ENCODE measurements at regions not wholly inside any gene's neighbourhood (a gene's known extent, or its start where the extent isn't known, plus 50 kb on each side); places are given as distances from the start of the nearest gene placed in this dataset.
"Not testable (repeated sequence)": the region's sequence is repeated elsewhere in the genome, so short reads cannot be mapped to it uniquely, and the experiment has no call there.

GRCh38 chr6:112640891-112641290, 293.8 kb downstream of the RFPL4B start:
- DNase-seq: no peak

- DNase-seq: no peak
Measured at GRCh38 chr6:112649853-112650252, 302.7 kb downstream of the RFPL4B start.

- peak in 24 of 56 donors; percentile 1 to 54 (median 10) for DNase-seq
Measured at GRCh38 chr6:112651239-112651638, 304.1 kb downstream of the RFPL4B start.

DNA sequence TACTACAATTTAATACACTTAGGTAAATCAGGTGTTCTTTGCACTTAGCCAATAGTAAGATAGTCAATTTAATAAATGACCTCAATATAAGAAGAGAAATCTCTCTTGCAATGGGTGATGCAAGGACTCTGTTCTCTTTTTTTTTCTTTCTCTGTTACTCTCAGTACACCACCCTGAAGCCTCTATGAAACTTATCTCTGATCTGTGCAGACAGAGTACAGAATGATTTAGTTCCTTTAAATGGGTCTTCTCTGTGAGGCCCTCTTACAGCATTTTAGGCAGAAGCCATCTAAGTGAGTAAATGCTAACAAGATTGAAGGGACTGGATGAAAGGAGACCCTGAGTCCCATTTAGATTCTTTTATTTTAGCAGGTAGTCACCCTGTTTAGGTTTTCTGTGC, 312.8 kb downstream of the RFPL4B start:
- DNase-seq: no peak

DNA sequence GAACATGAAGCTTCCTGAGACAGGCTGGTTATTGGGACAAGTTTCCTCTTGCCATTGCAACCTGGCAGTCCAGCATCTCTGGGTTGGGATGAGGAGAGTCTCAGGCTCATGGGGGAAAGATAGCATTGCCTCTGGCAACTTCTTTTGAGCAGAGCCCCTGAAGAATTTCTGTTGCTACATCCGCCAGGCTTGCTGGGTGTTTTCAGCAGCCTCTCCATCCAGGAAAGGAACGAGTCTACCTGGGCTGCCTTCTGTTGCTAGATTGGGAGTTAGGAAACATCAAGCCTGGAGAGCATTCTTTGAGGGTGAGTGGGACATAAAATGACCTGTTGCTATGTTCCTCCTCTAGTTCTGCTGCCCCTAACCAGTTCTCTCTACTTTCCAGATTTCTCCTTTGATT, 313.5 kb downstream of the RFPL4B start:
- DNase-seq: no peak

- no peak for DNase-seq
Measured at GRCh38 chr6:112663698-112664097, 316.6 kb downstream of the RFPL4B start.

DNA sequence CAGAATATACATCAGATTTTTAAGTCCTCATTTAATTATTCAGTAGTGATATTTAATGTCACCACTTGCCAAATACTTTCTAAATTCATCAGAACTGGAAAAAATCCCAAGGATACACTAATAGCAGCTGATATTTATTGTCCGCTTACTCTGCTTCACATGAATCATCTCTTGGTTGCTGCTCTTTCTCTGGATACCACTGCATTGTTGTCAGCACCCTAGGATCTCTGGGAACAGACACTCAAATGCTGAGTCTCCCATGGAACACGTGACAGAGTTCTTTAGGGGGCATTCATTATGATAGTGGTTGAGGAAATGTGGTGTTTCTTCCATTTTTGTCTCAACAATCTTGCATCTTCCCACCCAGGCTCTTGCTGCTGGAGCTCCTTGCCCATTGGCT, 318.0 kb downstream of the RFPL4B start:
- no peak for DNase-seq

GRCh38 chr6:112665815-112666214, 318.7 kb downstream of the RFPL4B start:
- DNase-seq: no peak

- no peak for DNase-seq
Measured at GRCh38 chr6:112667427-112667826, 320.3 kb downstream of the RFPL4B start.

GRCh38 chr6:112680091-112680490, 333.0 kb downstream of the RFPL4B start:
- DNase-seq: no peak

DNA sequence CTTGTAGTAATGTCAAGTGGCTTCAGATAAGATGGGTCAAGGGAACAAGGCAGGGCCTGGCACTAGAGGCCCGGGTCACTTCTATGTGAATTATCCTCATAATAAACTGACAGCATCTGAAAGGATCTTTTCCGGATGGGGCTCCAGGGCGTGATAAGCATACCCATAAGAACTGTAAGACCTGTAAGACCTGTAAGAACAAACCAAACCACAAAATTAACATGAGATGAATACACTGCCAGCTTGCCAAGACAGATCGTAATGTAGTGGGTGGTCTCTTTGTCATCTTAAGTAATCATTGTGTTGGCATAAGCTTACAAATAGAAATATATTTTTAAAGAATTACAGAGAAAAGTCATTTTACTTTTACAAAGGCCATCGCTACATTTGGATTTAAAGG, 334.9 kb downstream of the RFPL4B start:
- no peak for DNase-seq

DNA sequence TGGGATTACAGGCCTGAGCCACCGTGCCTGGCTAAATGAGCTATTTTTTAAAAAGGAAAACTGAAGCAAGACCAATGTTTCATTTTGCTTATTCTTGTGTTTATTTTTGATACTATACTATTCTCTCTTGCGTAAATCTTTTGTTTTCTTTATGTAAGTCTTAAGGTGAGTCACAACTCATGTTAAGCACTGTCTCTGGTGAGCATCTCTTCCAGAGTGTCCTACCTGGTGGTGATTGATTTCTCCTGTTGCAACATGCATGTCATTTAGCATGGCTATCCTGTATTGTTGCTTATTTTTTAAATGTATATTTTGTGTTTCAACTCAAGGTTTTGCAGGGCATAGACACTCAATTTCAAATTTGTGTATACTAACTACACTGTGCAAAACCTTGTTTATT, 336.0 kb downstream of the RFPL4B start:
- DNase-seq: no peak

GRCh38 chr6:112683926-112684325, 336.8 kb downstream of the RFPL4B start:
- DNase-seq: no peak

- DNase-seq: not testable (repeated sequence)
Measured at GRCh38 chr6:112685521-112686220, 338.5 kb downstream of the RFPL4B start.

DNA sequence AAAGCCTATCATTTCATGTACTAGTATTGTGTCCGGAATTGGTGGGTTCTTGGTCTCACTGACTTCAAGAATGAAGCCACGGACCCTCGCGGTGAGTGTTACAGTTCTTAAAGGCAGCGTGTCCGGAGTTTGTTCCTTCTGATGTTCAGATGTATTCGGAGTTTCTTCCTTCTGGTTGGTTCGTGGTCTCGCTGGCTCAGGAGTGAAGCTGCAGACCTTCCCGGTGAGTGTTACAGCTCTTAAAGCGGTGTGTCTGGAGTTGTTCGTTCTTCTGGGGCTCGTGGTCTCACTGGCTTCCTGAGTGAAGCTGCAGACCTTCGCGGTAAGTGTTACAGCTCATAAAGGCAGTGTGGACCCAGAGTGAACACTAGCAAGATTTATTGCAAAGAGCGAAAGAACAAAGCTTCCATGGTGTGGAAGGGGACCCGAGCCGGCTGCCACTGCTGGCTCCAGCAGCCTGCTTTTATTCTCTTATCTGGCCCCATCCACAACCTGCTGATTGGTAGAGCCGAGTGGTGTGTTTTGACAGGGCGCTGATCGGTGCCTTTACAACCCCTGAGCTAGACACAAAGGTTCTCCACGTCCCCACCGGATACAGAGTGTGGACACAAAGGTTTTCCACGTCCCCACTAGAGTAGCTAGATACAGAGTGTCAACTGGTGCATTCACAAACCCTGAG, 341.5 kb downstream of the RFPL4B start:
- DNase-seq: not testable (repeated sequence)

DNA sequence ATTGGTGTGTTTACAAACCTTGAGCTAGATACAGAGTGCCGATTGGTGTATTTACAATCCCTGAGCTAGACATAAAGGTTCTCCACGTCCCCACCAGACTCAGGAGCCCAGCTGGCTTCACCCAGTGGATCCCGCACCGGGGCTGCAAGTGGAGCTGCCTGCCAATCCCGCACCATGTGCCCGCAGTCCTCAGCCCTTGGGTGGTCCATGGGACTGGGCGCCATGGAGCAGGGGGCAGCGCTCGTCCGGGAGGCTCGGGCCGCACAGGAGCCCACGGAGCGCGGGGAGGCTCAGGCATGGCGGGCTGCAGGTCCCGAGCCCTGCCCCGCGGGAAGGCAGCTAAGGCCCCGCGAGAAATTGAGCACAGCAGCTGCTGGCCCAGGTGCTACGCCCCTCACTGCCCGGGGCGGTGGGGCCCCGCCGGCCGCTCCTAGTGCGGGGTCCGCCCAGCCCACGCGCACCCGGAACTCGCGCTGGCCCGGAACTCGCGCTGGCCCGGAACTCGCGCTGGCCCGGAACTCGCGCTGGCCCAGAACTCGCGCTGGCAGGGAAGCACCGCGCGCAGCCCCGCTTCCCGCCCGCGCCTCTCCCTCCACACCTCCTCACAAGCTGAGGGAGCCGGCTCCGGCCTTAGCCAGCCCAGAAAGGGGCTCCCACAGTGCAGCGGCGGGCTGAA, 342.2 kb downstream of the RFPL4B start:
- not testable (repeated sequence) for DNase-seq

- no peak for DNase-seq
Measured at GRCh38 chr6:112690497-112691202, 343.5 kb downstream of the RFPL4B start.

GRCh38 chr6:112691289-112691688, 344.2 kb downstream of the RFPL4B start:
- no peak for DNase-seq

GRCh38 chr6:112695001-112695400, 347.9 kb downstream of the RFPL4B start:
- DNase-seq: no peak

- DNase-seq: no peak
Measured at GRCh38 chr6:112697265-112697664, 350.1 kb downstream of the RFPL4B start.

- peak in 1 of 56 donors; percentile 9 for DNase-seq
Measured at GRCh38 chr6:112701201-112701600, 354.1 kb downstream of the RFPL4B start.

GRCh38 chr6:112710710-112711109, 363.6 kb downstream of the RFPL4B start:
- DNase-seq: no peak
